Kidney glomerular epithelial cell (primary cell): ENCODE measurements at regions not wholly inside any gene's neighbourhood (a gene's known extent, or its start where the extent isn't known, plus 50 kb on each side); places are given as distances from the start of the nearest gene placed in this dataset.
"Not testable (repeated sequence)": the region's sequence is repeated elsewhere in the genome, so short reads cannot be mapped to it uniquely, and the experiment has no call there.

Experiments
- DNase-seq: peaks from one replicate; lab custom pipeline; 2025; lab: John Stamatoyannopoulos, UW

DNA sequence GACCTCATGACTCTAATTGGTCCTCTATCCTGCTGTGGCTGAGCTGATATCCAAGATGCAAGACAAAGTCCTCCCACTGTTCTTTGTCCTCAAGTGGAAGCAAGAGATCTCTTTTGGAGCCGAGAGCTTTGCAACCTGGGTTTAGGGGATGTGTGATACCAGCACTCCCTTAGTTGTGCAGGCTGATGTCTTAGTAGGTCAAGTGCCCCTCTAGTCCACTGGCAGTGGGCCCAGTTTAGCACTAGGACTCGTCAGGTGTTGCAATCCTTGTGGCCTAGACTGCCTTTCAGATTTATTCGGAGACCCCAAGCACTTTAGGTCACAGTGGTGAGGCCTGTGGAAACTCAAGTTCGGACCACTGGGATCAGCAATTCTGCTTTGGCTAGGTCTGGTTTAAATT lies 64.0 kb downstream of the GPRASP3 start:
- DNase-seq: no peak

DNA sequence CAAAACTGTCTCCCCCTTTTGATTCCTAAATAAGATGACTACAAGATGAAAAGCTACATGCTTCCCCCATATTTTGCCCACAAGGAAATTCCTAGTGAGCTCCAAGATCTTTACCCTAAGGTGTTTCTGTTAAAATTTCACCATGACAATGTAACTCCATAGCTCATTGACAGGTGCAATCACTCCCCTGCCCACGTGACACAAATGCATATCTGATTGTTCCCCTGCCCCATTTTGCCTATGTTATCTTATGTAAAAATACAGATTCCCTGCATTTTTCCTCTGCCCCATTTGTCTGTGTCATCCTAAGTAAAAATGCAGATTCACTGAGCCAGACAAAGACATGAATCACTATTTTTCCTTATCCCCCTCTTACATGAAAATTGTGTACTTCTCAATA lies 66.7 kb downstream of the GPRASP3 start:
- no peak for DNase-seq

DNA sequence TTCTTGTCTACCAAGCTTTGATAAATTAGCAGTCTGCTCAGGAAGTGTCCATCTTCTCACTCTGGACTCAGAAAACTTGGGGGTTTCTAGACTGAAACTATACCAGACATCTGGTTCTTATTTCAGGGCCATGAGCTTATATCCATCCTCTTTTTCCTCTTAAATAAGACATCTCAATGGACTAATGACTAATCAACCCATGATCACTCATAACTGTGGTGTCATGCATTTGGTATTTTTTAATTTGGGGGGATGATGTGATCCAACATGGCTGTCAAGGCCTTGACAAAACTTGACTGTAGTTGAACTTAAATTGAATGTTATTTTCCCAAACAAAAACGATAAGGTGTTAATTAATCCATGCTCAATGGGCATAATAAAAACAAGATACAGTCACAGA lies 87.8 kb downstream of the GPRASP3 start:
- DNase-seq: no peak

DNA sequence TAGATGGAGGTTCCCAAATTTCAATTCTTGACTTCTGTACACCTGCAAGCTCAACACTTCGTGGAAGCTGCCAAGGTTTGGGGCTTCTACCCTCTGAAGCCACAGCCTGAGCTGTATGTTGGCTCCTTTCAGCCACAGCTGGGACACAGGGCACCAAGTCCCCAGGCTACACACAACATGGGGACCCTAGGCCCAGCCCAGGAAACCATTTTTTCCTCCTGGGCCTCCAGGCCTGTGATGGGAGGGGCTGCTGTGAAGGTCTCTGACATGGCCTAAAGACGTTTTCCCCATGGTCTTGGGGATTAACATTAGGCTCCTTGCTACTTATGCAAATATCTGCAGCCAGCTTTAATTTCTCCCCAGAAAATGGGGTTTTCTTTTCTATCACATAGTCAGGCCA lies 97.7 kb downstream of the GPRASP3 start:
- DNase-seq: not testable (repeated sequence)

DNA sequence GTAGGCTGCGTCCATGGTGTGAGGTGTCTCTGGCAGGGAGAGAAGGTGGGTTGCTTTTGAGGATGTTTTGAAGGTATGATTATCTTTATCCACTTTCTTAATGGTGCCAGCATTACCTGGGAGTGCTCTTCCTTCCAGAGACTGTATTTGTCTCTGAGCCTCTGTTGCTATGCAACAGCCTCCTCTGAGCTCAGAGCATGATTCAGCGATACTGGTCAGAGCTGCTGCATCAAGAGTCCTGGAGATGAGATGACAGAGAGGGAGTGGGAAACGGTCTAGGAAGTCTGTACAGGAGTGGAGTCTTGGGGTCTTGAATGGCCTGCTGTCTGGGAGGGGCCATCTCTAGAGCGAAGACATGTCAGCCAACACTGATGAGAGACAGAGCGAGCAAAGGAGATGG lies 104.4 kb upstream of the RAB40AL start:
- DNase-seq: no peak

DNA sequence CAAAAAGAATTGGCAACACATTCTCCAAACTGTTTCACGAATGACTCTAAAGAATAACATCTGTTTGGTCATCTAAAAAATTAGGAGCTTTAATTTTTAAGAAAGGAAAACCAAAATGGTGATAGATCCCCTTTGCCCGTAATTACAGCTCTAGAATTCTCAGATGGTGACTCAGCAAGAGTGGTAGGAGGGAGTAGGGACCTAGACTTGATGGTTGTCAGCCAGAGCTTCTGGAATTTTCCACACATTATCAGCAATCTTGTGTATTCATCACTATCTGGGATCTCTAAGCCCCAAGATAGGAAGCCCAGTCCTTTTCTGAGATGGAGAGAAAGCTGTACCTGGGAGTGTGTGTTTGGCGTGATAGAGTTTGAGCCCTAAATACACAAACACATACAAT lies 103.9 kb upstream of the RAB40AL start:
- no peak for DNase-seq

DNA sequence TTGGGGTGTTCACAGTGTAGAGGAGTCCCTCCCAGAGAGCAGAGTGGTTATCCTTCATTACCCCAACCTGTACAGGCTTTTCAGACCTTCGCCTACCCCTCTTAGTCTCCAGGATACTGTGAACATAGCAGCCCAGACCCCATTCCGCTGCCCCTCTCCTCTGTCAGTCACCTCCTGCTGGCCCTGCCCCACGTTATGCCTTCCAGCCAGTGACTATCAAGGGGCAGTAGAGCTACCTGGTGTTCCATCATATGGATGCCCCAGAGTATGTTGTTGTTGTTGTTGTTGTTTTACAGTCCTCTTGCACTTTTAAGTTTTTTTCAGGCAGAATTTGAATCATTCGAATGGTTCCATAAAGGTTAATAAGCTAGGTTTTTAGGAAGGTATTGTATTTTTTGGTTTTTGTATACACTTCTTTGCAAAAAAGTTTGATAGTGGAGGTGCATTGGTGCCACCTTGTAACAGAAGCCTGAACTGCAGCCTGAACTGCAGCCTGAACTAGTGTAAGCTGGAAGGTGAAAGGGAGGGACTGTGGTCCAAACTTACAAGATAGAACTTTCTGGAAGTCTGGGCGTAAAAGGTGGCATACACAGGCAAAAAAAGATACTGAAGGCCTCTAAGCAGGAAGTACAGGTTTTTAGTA lies 101.4 kb upstream of the RAB40AL start:
- no peak for DNase-seq

DNA sequence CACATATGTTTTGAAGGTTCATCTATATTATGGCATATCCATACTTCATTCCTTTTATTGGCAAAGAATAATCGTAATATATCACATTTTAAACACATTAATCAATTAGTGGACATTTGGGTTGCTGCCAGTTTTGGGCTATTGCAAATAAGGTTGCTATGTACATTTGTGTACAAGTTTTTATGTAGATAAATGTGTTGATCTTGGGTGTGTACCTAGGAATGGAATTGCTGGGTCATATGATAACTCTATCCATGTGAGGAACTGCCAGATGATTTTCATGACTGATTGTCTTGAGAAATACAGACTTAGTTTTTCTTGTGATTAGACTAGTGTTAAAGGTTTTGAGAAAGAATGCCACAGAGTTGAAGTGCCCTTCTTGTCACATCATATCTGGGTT lies 99.2 kb upstream of the RAB40AL start:
- DNase-seq: no peak

DNA sequence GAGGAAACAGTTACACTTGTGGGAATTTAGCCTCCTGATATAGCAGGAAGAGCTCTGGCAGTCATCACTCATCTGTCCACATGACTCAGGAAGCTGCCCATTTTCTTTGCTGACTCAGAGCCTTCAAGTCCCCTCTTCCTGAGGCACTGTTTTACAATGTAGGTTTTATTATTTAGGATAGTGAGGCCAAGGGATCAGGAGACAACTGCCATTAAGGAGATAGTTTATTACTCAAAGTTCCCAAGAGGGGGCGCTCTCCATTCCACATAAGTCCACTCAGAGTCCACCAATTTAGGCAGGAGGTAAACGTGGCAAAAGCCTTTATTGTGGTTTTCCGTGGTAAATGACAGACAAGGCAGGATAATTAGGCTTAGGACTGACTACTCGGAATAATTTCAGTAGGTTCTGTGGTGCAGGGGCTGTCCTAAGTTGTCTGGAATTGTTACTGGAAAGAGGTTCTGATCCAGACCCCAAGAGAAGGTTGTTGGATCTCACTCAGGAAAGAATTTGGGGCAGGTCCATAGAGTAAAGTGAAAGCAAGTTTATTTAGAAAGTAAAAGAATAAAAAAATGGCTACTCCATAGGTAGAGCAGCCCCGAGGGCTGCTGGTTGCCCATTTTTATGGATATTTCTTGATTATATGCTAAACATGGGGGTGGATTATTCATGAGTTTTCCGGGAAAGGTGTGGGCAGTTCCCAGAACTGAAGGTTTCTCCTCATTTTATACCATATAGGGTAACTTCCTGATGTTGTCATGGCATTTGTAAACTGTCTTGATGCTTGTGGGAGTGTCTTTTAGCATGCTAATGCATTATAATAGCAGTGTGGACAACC lies 96.0 kb upstream of the RAB40AL start:
- DNase-seq: peak; percentile 6

DNA sequence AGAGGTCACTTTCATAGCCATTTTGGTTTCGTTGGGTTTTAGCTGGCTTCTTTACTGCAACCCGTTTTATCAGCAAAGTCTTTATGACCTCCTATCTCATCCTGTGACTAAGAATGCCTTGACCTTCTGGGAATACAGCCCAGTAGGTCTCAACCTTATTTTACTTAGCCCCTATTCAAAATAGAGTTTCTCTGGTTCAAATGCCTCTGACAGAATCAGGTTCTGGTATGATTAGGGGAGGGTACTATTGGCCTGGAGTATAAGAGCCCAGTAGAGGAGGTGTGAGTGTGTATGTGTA lies 95.4 kb upstream of the RAB40AL start:
- DNase-seq: no peak

DNA sequence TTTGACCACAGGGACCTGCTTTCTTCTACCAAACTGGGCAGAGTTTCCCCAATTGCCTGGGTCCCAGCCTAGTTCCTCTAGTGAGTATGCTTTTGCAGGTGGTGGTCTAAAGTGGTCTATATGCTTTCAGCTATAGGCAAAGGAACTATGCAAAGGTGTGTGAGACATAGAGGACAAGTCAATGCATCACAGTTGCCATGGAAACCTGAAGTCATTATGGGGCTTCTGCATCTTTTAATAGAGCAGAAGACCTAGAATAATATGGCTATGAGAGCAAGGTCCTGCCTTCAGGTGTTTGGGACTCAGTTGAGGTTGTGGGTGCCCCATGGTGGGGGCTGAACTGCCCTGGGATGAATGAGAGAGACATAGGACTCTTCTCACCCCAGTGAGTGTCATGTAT lies 92.1 kb upstream of the RAB40AL start:
- DNase-seq: no peak

DNA sequence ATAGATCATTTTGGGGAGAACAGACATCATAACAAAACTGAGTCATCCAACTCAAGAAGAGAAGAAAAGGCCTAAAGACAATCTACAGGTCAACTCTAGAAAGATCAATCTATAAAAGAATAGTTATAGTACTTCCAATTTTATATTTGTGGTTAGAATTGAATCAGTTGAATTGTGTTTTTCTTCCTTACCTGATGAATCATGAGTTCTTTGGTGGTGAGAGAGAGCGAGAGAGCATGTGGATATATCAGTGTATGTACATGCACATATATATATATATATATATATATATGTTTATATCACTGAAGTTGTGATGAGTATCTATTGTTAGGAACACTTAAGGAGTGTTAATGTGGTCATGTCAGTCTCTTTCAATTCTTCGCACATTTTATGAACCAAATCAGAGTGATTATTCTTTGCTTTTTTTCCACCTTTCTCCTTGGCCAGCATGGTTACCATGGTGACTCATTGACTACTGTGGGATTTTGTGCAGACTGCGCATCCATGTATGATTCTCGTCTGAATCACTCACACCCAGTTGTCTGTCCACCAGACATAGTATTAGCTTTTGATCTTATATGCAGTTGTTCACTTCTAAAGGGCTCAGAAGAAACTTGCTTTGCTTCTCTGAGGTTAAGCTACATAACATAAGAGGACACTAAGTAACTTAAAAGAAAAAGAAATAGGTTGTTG lies 90.4 kb upstream of the RAB40AL start:
- peak; percentile 25 for DNase-seq

DNA sequence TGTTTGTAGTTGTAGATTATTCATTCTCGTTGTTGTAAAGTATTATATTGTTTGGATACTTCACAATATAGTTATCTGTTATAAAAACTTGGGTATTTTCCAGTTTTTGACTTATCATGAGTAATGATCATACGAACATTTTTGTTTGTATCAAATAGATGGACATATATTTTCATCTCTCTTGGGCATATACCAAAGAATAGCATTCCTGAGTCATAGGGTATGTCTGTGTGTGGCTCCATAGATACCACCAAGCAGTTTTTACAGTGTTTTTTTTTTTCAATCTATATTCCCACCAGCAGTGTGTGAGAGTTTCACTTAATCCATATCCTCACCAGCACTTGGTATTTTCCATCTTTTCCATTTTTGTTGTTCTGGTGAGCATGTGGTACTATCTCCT lies 89.7 kb upstream of the RAB40AL start:
- no peak for DNase-seq

DNA sequence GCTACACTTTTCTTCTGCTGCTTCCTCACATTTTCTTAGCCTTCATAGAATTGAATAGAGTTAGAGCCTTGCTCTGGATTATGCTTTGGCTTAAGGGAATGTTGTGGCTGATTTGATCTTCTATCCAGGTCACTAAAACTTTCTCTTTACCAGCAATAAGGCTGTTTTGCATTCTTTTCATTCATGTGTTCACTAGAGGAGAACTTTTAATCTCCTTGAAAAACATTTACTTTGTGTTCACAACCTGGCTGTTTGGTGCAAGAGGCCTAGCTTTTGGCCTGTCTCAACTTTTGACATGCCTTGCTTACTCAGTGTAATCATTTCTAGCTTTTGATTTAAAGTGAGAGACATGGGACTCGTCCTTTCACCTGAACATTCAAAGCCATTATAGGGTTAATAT lies 87.7 kb upstream of the RAB40AL start:
- peak; percentile 46 for DNase-seq

DNA sequence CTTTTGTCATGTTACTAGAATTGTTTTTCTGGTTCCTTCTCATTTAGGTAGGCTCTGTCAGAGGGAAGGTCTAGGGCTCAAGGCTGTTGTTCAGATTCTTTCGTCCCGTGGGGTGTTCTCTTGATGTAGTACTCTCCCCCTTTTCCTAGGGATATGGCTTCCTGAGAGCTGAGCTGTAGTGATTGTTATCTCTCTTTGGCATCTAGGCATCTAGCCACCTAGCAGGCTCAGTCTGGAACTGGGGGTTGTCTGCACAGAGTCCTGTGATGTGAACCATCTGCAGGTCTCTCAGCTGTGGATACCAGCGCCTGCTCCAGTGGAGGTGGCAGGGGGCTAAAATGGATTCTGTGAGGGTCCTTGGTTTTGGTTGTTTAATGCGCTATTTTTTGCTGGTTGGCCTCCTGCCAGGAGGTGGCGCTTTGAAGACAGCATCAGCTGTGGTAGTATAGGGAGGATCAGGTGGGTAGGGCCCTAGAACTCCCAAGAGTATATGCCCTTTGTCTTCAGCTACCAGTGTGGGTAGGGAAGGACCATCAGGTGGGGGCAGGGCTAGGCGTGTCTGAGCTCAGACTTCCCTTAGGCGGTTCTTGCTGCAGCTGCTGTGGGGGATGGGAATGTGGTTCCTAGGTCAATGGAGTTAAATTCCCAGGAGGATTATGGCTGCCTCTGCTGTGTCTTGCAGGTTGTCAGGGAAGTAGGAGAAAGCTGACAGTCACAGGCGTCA lies 78.1 kb upstream of the RAB40AL start:
- DNase-seq: not testable (repeated sequence)

DNA sequence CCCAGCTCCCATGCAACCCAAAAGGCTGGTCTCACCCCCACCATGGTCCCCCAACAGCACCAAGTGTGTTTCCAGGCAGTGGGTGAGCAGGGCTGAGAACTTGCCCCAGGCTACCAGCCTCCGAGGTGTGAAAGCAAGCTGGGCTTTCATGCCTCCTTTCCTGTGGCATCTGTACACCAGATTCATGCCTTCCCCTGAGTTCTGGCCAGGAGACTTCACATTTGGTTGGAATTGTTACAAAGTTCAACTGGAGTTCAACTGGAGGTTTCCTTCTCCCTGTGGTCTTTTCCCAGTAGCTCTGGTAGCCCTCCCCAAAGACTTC lies 77.6 kb upstream of the RAB40AL start:
- DNase-seq: no peak

DNA sequence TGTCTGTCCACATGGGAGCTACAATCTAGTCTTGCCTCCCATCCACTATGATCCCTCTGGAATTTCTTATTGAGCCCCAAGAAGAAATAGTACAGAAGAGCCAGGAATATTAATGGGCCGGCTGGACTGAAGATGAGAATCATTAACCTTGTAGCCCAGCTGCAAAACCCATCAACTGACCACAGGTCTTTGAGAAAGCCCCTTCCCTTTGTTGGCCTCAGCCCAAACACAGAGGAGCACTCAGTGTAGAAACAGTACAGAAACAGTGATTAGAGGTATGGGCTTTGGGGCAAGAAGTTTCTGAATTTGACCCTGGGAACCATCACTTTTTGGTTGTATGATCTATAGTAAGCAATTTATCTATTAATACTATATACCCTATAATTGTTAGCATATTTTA lies 76.8 kb upstream of the RAB40AL start:
- DNase-seq: no peak

DNA sequence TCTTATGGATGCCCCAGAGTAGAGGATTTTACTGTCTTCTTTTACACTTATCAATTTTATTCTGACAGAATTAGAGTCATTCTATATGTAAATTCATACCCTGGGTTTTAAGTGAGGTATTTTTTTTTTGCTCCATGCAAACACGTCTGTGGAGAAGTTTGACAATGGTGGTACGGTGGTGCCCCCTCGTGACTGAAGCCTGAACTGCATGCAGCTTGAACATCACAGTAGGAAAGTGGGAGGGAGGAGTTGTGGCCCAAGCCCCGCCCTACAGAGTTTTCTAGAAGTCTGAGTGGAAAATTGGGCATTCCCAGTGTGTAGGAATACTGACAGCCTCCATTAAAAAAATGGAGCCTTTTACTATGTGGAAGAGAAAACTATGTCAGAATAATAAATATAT lies 73.3 kb upstream of the RAB40AL start:
- DNase-seq: peak; percentile 36

DNA sequence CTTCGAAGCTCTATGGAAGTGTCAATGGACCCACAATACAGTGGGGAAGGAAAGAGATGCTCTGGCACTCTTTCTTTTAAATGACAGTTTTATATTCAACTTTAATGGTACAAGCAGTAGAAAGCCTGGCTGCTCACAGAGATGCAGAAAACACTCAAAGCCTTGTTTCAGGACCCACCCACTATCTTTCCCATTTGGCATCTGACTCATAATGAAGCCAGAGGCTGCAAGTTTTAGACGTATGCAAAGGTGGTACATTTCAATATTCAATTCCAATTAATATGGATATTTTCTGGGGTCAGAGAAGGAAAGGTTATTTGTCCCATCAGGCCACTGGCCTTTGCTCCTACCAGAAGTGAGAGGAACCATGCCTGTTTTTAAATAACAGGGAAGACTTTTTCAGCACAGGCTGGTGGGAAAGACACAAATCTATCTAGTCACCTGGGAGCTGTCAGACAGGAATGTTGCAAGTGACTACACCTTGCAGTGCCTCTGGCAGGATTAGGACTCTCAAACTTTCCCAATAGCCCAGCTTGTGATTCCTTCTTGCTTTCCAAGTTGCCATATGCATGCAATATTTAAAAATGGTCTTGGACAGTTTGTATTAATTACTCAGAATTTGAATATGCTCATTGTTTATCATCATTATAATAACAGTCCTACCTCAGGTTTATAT lies 70.0 kb upstream of the RAB40AL start:
- no peak for DNase-seq

DNA sequence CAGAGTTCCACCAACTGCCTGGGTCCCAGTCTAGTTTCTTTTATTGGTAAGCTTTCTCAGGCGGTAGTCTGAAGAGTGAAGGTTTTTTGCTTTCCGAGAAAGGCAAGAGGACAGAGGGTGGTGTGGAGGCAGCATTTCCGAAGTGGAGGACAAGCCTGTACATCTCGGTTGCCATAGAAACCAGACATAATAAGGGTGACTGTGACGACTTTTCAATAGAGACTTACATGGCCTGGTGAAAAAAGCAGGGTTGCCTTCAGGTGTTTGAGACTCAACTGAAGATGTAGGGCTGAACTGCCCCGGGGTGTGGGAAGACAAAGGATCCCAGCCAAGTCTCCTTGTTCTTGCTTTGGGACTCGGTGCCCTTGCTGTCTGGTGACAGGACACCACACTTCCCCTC lies 53.6 kb upstream of the RAB40AL start:
- no peak for DNase-seq
